H9 (cell line): ENCODE measurements at regions not wholly inside any gene's neighbourhood (a gene's known extent, or its start where the extent isn't known, plus 50 kb on each side); places are given as distances from the start of the nearest gene placed in this dataset.

Source experiments
- DNase-seq: peaks from one replicate; pipeline ENCODE4 v3.0.0-alpha.2; 2017
- H2AFZ ChIP-seq: one replicate; pipeline ENCODE4 v1.6.1; 2013; ENCODE audit warnings: mild to moderate bottlenecking, low read length, control low read depth, moderate library complexity
- H2AK5ac ChIP-seq: 2 replicates; pipeline ENCODE4 v1.6.1; 2013; ENCODE audit warnings: low read length, control low read depth, mixed read lengths; ENCODE audit not compliant: insufficient read length
- H2BK120ac ChIP-seq: one replicate; pipeline ENCODE4 v1.6.1; 2013; ENCODE audit warnings: low read depth, mild to moderate bottlenecking, low read length, control low read depth, inconsistent platforms; ENCODE audit not compliant: poor library complexity, severe bottlenecking
- H2BK12ac ChIP-seq: 2 replicates; pipeline ENCODE4 v1.6.1; 2013; ENCODE audit warnings: low read length, control low read depth, mixed read lengths, low read depth; ENCODE audit not compliant: insufficient read length
- H2BK15ac ChIP-seq: 2 replicates; pipeline ENCODE4 v1.6.1; 2013; ENCODE audit warnings: low read depth, low read length, control low read depth
- H2BK20ac ChIP-seq: one replicate; pipeline ENCODE4 v1.6.1; 2013; ENCODE audit warnings: low read depth, mild to moderate bottlenecking, low read length, control low read depth, inconsistent platforms; ENCODE audit not compliant: poor library complexity, severe bottlenecking
- H2BK5ac ChIP-seq: 2 replicates; pipeline ENCODE4 v1.6.1; 2013; ENCODE audit warnings: low read length, control low read depth, mixed read lengths; ENCODE audit not compliant: insufficient read length
- H3K14ac ChIP-seq: 2 replicates; pipeline ENCODE4 v1.6.1; 2013; ENCODE audit warnings: low read length, control low read depth; ENCODE audit not compliant: insufficient read depth
- H3K18ac ChIP-seq: 2 replicates; pipeline ENCODE4 v1.6.1; 2013; ENCODE audit warnings: low read depth, mild to moderate bottlenecking, mixed read lengths, low read length, control low read depth; ENCODE audit not compliant: insufficient read length
- H3K23ac ChIP-seq: 2 replicates; pipeline ENCODE4 v1.6.1; 2013; ENCODE audit warnings: low read length, control low read depth, mixed read lengths, low read depth; ENCODE audit not compliant: insufficient read length
- H3K23me2 ChIP-seq: 2 replicates; pipeline ENCODE4 v1.6.1; 2013; ENCODE audit warnings: low read depth, mild to moderate bottlenecking, mixed read lengths, low read length, control low read depth; ENCODE audit not compliant: insufficient read length, poor library complexity, severe bottlenecking
- H3K27ac ChIP-seq: 2 replicates; pipeline ENCODE4 v1.5.1; 2013; ENCODE audit warnings: low read length, control low read depth, mixed read lengths, low read depth; ENCODE audit not compliant: insufficient read length
- H3K27me3 ChIP-seq: 2 replicates; pipeline ENCODE4 v1.6.1; 2013; ENCODE audit warnings: low read length, control low read depth, inconsistent platforms; ENCODE audit not compliant: insufficient read depth
- H3K4ac ChIP-seq: 2 replicates; pipeline ENCODE4 v1.6.1; 2013; ENCODE audit warnings: low read depth, mild to moderate bottlenecking, control low read depth, inconsistent platforms, low read length, moderate library complexity
- H3K4me1 ChIP-seq: 2 replicates; pipeline ENCODE4 v1.6.1; 2013; ENCODE audit warnings: low read length, control low read depth, inconsistent platforms; ENCODE audit not compliant: insufficient read depth
- H3K4me2 ChIP-seq: 2 replicates; pipeline ENCODE4 v1.6.1; 2013; ENCODE audit warnings: low read length, control low read depth, mixed read lengths; ENCODE audit not compliant: insufficient read length, insufficient read depth
- H3K56ac ChIP-seq: 2 replicates; pipeline ENCODE4 v1.6.1; 2013; ENCODE audit warnings: low read depth, mild to moderate bottlenecking, mixed read lengths, low read length, control low read depth; ENCODE audit not compliant: insufficient read length
- H3K79me1 ChIP-seq: 2 replicates; pipeline ENCODE4 v1.6.1; 2013; ENCODE audit warnings: low read depth, mild to moderate bottlenecking, moderate library complexity, low read length, control low read depth, inconsistent platforms; ENCODE audit not compliant: insufficient read depth, poor library complexity, severe bottlenecking
- H3K79me2 ChIP-seq: 2 replicates; pipeline ENCODE4 v1.6.1; 2013; ENCODE audit warnings: low read length, control low read depth, inconsistent platforms; ENCODE audit not compliant: insufficient read depth
- H3K9ac ChIP-seq: 2 replicates; pipeline ENCODE4 v1.6.1; 2013; ENCODE audit warnings: low read length, control low read depth, mixed read lengths; ENCODE audit not compliant: insufficient read length; ENCODE audit errors: extremely low read depth
- H3K9me3 ChIP-seq: one replicate; pipeline ENCODE4 v1.6.1; 2013; ENCODE audit warnings: low read depth, low read length, inconsistent platforms; ENCODE audit not compliant: control insufficient read depth
- H3T11ph ChIP-seq: one replicate; pipeline ENCODE4 v1.6.1; 2013; ENCODE audit warnings: mild to moderate bottlenecking, low read length, control low read depth, inconsistent platforms
- H4K20me1 ChIP-seq: one replicate; pipeline ENCODE4 v1.6.1; 2013; ENCODE audit not compliant: control insufficient read depth, insufficient read length, insufficient read depth
- H4K5ac ChIP-seq: 2 replicates; pipeline ENCODE4 v1.6.1; 2013; ENCODE audit warnings: low read depth, mild to moderate bottlenecking, mixed read lengths, low read length, control low read depth; ENCODE audit not compliant: insufficient read length
- H4K8ac ChIP-seq: replicated peaks from 2 replicates; pipeline ENCODE4 v1.6.1; 2013; ENCODE audit warnings: low read length, control low read depth, mixed read lengths, low read depth; ENCODE audit not compliant: insufficient read length
- H4K91ac ChIP-seq: 2 replicates; pipeline ENCODE4 v1.6.1; 2013; ENCODE audit warnings: low read depth, mild to moderate bottlenecking, moderate library complexity, mixed read lengths, low read length, control low read depth; ENCODE audit not compliant: insufficient read length
- H3K27ac Mint-ChIP-seq, 3 experiments: 2 replicates in 2 of 3; 3 replicates in 1 of 3; pipeline ENCODE4 v1.8.0; 2020 to 2021; ENCODE audit warnings: mixed read lengths in 3 of 3, mild to moderate bottlenecking in 1 of 3, moderate library complexity in 1 of 3
- H3K27me3 Mint-ChIP-seq: 2 replicates; pipeline ENCODE4 v1.8.0; 2021; ENCODE audit warnings: low read depth, mild to moderate bottlenecking, moderate library complexity, mixed read lengths
- H3K36me3 Mint-ChIP-seq, 3 experiments: 2 replicates in 2 of 3; 3 replicates in 1 of 3; pipeline ENCODE4 v1.8.0; 2020 to 2021; ENCODE audit warnings: low read depth in 3 of 3, mixed read lengths in 3 of 3; ENCODE audit not compliant: insufficient read depth in 1 of 3
- H3K4me1 Mint-ChIP-seq, 2 experiments: 2 replicates each; pipeline ENCODE4 v1.8.0; 2020; ENCODE audit warnings: mixed read lengths in 2 of 2
- H3K4me3 Mint-ChIP-seq, 2 experiments: 2 replicates in 1 of 2; 3 replicates in 1 of 2; pipeline ENCODE4 v1.8.0; 2020 to 2021; ENCODE audit warnings: mild to moderate bottlenecking in 2 of 2, mixed read lengths in 2 of 2, moderate library complexity in 1 of 2
- H3K9me3 Mint-ChIP-seq, 2 experiments: 2 replicates in 1 of 2; 3 replicates in 1 of 2; pipeline ENCODE4 v1.8.0; 2020; ENCODE audit warnings: mild to moderate bottlenecking in 2 of 2, mixed read lengths in 2 of 2, moderate library complexity in 1 of 2
- WGBS: extraction: QIAGEN DNeasy Blood & Tissue Kit; methylation state at CpG from one replicate; pipeline ENCODE4 v1.1.7; 2013; ENCODE audit warnings: missing lambda C conversion rate, low lambda C conversion rate, mixed read lengths; ENCODE audit not compliant: insufficient read length; ENCODE audit errors: extremely low coverage; 5-methylcytosine and 5-hydroxymethylcytosine counted together
- TF ChIP-seq, protein P1 (sequence below): fragments of 200-600 bp; sonication (generic); conservative IDR thresholded peaks from 3 replicates; pipeline ENCODE4 v1.8.0; 2021; ENCODE audit warnings: antibody characterized with exemption, mild to moderate bottlenecking

- Histone ChIP-seq H3K9ac (no peak overlapping the region), H3K9me3 (no peaks in the 10 kb centered on the region), H2BK20ac (no peak overlapping the region), H2BK15ac (no peak overlapping the region), H3K23ac (no peak overlapping the region), H3K14ac (no peak overlapping the region), H3K27me3 (no peaks in the 10 kb centered on the region), H3K56ac (no peak overlapping the region), H4K8ac (no peak overlapping the region), H2AK5ac (no peak overlapping the region), H3K4me2 (no peak overlapping the region), H3K4me1 (no peaks in the 10 kb centered on the region; the same call in 1 of the 2 replicates), H3K18ac (no peak overlapping the region), H2BK120ac (no peak overlapping the region), H3K79me2 (no peaks in the 10 kb centered on the region), H2AFZ (no peak overlapping the region), H2BK5ac (no peak overlapping the region), H3K23me2 (peaks cover 2% of the 10 kb centered on the region), H3K79me1 (no peaks in the 10 kb centered on the region), H2BK12ac (no peak overlapping the region), H3T11ph (no peak overlapping the region), H3K4ac (no peak overlapping the region), H4K20me1 (no peaks in the 10 kb centered on the region), H3K27ac (no peak overlapping the region), H4K91ac (no peak overlapping the region), H4K5ac (no peak overlapping the region)
- Mint-ChIP-seq H3K9me3 (no peaks in the 10 kb centered on the region), H3K4me1 (peaks cover 8 to 12% of the 10 kb centered on the region in 2 experiments), H3K27me3 (no peaks in the 10 kb centered on the region), H3K36me3 (no peaks in the 10 kb centered on the region), H3K27ac (no peak overlapping the region), H3K4me3 (no peak overlapping the region)
- no peak for DNase-seq
- no CpG with 5 or more reads among the region's 3 CpGs for WGBS
- TF ChIP-seq, protein P1, sequence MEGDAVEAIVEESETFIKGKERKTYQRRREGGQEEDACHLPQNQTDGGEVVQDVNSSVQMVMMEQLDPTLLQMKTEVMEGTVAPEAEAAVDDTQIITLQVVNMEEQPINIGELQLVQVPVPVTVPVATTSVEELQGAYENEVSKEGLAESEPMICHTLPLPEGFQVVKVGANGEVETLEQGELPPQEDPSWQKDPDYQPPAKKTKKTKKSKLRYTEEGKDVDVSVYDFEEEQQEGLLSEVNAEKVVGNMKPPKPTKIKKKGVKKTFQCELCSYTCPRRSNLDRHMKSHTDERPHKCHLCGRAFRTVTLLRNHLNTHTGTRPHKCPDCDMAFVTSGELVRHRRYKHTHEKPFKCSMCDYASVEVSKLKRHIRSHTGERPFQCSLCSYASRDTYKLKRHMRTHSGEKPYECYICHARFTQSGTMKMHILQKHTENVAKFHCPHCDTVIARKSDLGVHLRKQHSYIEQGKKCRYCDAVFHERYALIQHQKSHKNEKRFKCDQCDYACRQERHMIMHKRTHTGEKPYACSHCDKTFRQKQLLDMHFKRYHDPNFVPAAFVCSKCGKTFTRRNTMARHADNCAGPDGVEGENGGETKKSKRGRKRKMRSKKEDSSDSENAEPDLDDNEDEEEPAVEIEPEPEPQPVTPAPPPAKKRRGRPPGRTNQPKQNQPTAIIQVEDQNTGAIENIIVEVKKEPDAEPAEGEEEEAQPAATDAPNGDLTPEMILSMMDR: no peak
These were observed 519.4 kb upstream of the NR5A2 start for GRCh38 chr1:199508072-199508471.
